ENCODE measurements at regions not wholly inside any gene's neighbourhood (a gene's known extent, or its start where the extent isn't known, plus 50 kb on each side); places are given as distances from the start of the nearest gene placed in this dataset.

DNA sequence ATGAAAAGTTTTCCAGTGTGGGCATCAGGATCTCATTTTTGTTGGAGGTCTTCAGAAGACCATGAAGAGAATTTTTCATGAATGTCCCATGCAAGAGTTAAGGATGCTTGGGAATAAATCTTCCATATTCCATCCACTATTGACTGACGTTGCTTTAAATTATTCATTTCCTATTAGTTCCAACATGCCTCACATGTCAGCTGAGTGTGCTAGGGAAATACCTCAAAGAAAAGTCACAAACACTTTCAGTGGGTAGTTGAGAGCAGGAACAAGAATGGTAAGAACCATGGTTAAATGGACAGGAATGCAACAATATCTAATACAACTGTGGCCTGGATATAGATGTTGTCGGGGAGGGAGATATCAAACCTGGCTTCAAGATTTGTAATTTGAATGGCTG, 610.1 kb downstream of the TECRL start:
- DNase-seq (ENCODE audit: low spot score in 2 of 2), result no peak
- no peak for TF ChIP-seq CTCF (IDR thresholded peaks at IDR 0.05)
- no peak overlapping the region for H3K27ac ChIP-seq
- intact Hi-C loops (cut with DNase I), result no loop called here
- H3K27me3 ChIP-seq, result no peaks in the 10 kb centered on the region
- no peak overlapping the region for H3K4me3 ChIP-seq
- no peaks in the 10 kb centered on the region for H3K4me1 ChIP-seq
- no peaks in the 10 kb centered on the region for H3K36me3 ChIP-seq
- no peaks in the 10 kb centered on the region for H3K9me3 ChIP-seq

DNA sequence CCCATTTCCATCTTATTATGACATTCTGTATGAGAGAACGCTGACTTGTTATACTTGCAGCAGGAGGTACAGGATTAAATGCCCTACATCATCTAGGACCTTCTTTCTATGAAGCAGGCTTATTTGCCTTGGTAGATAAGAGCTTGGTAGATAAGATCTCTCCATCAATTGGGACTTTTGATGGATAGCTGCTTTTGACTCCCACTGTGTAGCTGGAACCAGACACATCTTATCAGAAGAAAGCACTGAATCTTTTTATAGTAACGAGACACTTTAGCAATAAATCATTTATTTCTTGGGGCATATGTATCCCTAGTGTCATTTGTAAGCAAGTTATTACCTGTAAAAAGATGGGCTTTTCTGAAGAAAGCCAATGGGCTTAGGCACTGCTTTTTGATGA, 613.9 kb downstream of the TECRL start:
- no peak for TF ChIP-seq CTCF (IDR thresholded peaks at IDR 0.05)

GRCh38 chr4:63790377-63790776, 618.9 kb downstream of the TECRL start:
- Histone ChIP-seq H3K4me1 (no peaks in the 10 kb centered on the region), H3K36me3 (no peaks in the 10 kb centered on the region), H3K27me3 (no peaks in the 10 kb centered on the region), H3K27ac (no peak overlapping the region), H3K4me3 (no peak overlapping the region), H3K9me3 (no peaks in the 10 kb centered on the region)
- no peak for TF ChIP-seq CTCF (IDR thresholded peaks at IDR 0.05)
- intact Hi-C loops (cut with DNase I), result no loop called here
- DNase-seq (ENCODE audit: low spot score in 2 of 2), result no peak

More for the DNA sequence above, 613.9 kb downstream of the TECRL start:
- no peaks in the 10 kb centered on the region for H3K36me3 ChIP-seq
- intact Hi-C loops (cut with DNase I), result no loop called here
- no peaks in the 10 kb centered on the region for H3K27me3 ChIP-seq
- H3K9me3 ChIP-seq, result no peaks in the 10 kb centered on the region
- no peak overlapping the region for H3K27ac ChIP-seq
- no peaks in the 10 kb centered on the region for H3K4me1 ChIP-seq
- no peak overlapping the region for H3K4me3 ChIP-seq
- DNase-seq (ENCODE audit: low spot score in 2 of 2), result no peak

DNA sequence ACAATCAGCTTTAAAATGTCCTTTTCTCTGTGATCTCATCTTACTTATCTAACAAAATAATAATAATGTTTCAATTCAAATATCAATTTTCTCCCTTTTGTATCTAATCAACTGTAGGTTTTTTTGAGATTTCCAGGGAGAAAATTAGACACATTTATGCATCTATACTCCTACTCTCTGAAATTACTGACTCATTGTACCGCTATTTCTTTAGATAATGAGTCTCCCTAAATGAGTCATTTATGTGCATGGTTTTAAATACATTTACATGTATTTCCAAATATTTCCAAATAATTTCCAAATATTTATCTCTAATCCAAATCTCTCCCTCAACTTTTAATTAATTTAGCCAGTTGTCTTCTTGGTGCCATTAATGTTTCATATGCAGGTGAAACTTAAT, 621.0 kb downstream of the TECRL start:
- Histone ChIP-seq H3K9me3 (no peaks in the 10 kb centered on the region), H3K4me1 (no peaks in the 10 kb centered on the region), H3K27me3 (no peaks in the 10 kb centered on the region), H3K36me3 (no peaks in the 10 kb centered on the region), H3K27ac (no peak overlapping the region), H3K4me3 (no peak overlapping the region)
- no peak for DNase-seq (ENCODE audit: low spot score in 2 of 2)
- intact Hi-C loops (cut with DNase I), result no loop called here
- no peak for TF ChIP-seq CTCF (IDR thresholded peaks at IDR 0.05)

GRCh38 chr4:63787326-63787725, 621.9 kb downstream of the TECRL start:
- Histone ChIP-seq H3K27ac (no peak overlapping the region), H3K4me1 (no peaks in the 10 kb centered on the region), H3K4me3 (no peak overlapping the region), H3K27me3 (no peaks in the 10 kb centered on the region), H3K9me3 (no peaks in the 10 kb centered on the region), H3K36me3 (no peaks in the 10 kb centered on the region)
- intact Hi-C loops (cut with DNase I), result no loop called here
- no peak for DNase-seq (ENCODE audit: low spot score in 2 of 2)
- TF ChIP-seq CTCF (IDR thresholded peaks at IDR 0.05), result no peak

DNA sequence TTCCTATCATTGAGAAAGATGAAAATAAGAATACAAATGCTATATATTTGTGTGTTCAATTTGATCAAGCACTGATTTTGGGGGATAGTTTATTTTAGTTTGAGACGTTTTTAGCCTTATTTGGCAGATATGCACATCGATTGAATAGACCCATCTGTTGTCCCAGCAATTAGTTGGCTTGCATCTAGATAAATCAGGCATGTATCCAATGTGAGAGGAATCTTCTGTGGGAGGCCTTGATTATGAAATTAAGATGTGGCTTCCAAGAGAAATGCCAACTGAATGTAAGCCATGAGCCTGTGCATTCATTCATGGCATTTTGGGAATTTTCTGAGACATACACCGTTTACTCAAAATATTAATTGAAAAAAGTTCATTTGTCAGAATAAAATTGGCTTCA, 623.1 kb downstream of the TECRL start:
- intact Hi-C loops (cut with DNase I), result no loop called here
- TF ChIP-seq CTCF (IDR thresholded peaks at IDR 0.05), result no peak
- Histone ChIP-seq H3K4me3 (no peak overlapping the region), H3K9me3 (no peaks in the 10 kb centered on the region), H3K36me3 (no peaks in the 10 kb centered on the region), H3K4me1 (no peaks in the 10 kb centered on the region), H3K27ac (no peak overlapping the region), H3K27me3 (no peaks in the 10 kb centered on the region)
- DNase-seq (ENCODE audit: low spot score in 2 of 2), result no peak
